Neural progenitor cell (in vitro differentiated cells): ENCODE measurements at regions not wholly inside any gene's neighbourhood (a gene's known extent, or its start where the extent isn't known, plus 50 kb on each side); places are given as distances from the start of the nearest gene placed in this dataset.

Source experiments
- DNase-seq: peaks from one replicate; pipeline ENCODE4 v3.0.0-alpha.2; 2016; ENCODE audit warnings: low spot score
- H2AFZ ChIP-seq: fragments of 200-600 bp; sonication (generic); replicated peaks from 2 replicates; pipeline ENCODE4 v1.6.1; 2016; ENCODE audit warnings: antibody characterized with exemption
- H3F3A ChIP-seq: fragments of 200-600 bp; sonication (generic); 2 replicates; pipeline ENCODE4 v1.6.1; 2016; ENCODE audit warnings: antibody characterized with exemption, low read depth
- H3K27ac ChIP-seq: fragments of 200-600 bp; sonication (generic); 2 replicates; pipeline ENCODE4 v1.5.1; 2016; ENCODE audit warnings: mild to moderate bottlenecking
- H3K27me3 ChIP-seq: fragments of 200-600 bp; sonication (generic); 2 replicates; pipeline ENCODE4 v1.6.1; 2016; ENCODE audit warnings: mild to moderate bottlenecking, moderate library complexity
- H3K36me3 ChIP-seq: fragments of 200-600 bp; sonication (generic); 2 replicates; pipeline ENCODE4 v1.5.1; 2016
- H3K4me1 ChIP-seq: fragments of 200-600 bp; sonication (generic); 2 replicates; pipeline ENCODE4 v1.6.1; 2016; ENCODE audit warnings: mixed run types
- H3K4me2 ChIP-seq: fragments of 200-600 bp; sonication (generic); 2 replicates; pipeline ENCODE4 v1.6.1; 2016
- H3K4me3 ChIP-seq: fragments of 200-600 bp; sonication (generic); 2 replicates; pipeline ENCODE4 v1.5.1; 2016
- H3K79me2 ChIP-seq: fragments of 200-600 bp; sonication (generic); 2 replicates; pipeline ENCODE4 v1.6.1; 2016; ENCODE audit warnings: low read depth
- H3K9ac ChIP-seq: fragments of 200-600 bp; sonication (generic); 2 replicates; pipeline ENCODE4 v1.6.1; 2016
- H3K9me3 ChIP-seq: fragments of 200-600 bp; sonication (generic); 2 replicates; pipeline ENCODE4 v1.5.1; 2016; ENCODE audit warnings: low read depth
- H4K20me1 ChIP-seq: fragments of 200-600 bp; sonication (generic); 2 replicates; pipeline ENCODE4 v1.6.1; 2016; ENCODE audit warnings: low read depth
- H3K27ac Mint-ChIP-seq: 3 replicates; pipeline ENCODE4 v1.8.0; 2021; ENCODE audit warnings: mixed read lengths
- H3K27me3 Mint-ChIP-seq: 2 replicates; pipeline ENCODE4 v1.8.0; 2022; ENCODE audit warnings: low read depth, mild to moderate bottlenecking, inconsistent platforms, moderate library complexity, mixed read lengths; ENCODE audit not compliant: insufficient read depth
- H3K36me3 Mint-ChIP-seq: 3 replicates; pipeline ENCODE4 v1.8.0; 2021; ENCODE audit warnings: mixed read lengths
- H3K4me1 Mint-ChIP-seq: 3 replicates; pipeline ENCODE4 v1.8.0; 2021; ENCODE audit warnings: mixed read lengths
- H3K4me3 Mint-ChIP-seq: 3 replicates; pipeline ENCODE4 v1.8.0; 2021; ENCODE audit warnings: mild to moderate bottlenecking, moderate library complexity, mixed read lengths
- H3K9me3 Mint-ChIP-seq: 3 replicates; pipeline ENCODE4 v1.8.0; 2020; ENCODE audit warnings: mixed read lengths
- CTCF ChIP-seq: fragments of 200-600 bp; sonication (generic); IDR thresholded peaks from 2 replicates; pipeline ENCODE4 v1.5.1; 2017; ENCODE audit warnings: antibody characterized with exemption, mild to moderate bottlenecking
- EZH2 ChIP-seq: fragments of 200-600 bp; sonication (generic); IDR thresholded peaks from 2 replicates; pipeline ENCODE4 v1.6.1; 2017; ENCODE audit warnings: antibody characterized with exemption, mild to moderate bottlenecking, moderate library complexity
- EZH2phosphoT487 ChIP-seq: fragments of 200-600 bp; sonication (generic); IDR thresholded peaks from 2 replicates; pipeline ENCODE4 v1.6.1; 2017; ENCODE audit warnings: antibody characterized with exemption

GRCh38 chr4:54959651-54960116 is 165.7 kb downstream of the KDR start:
- H3K4me3 Mint-ChIP-seq = no peak overlapping the region
- H4K20me1 ChIP-seq = no peaks in the 10 kb centered on the region
- no peak for DNase-seq
- no peaks in the 10 kb centered on the region for H3K27me3 ChIP-seq
- no peaks in the 10 kb centered on the region for H3K79me2 ChIP-seq
- H2AFZ ChIP-seq = no peak overlapping the region
- H3K9me3 ChIP-seq = no peaks in the 10 kb centered on the region
- H3K36me3 ChIP-seq = no peaks in the 10 kb centered on the region
- H3K9me3 Mint-ChIP-seq = no peaks in the 10 kb centered on the region
- H3F3A ChIP-seq = no peaks in the 10 kb centered on the region
- H3K4me1 Mint-ChIP-seq = no peaks in the 10 kb centered on the region
- no peak overlapping the region for H3K27ac ChIP-seq
- no peak overlapping the region for H3K4me2 ChIP-seq
- H3K9ac ChIP-seq = no peak overlapping the region
- TF ChIP-seq EZH2 (no peak), CTCF (no peak), EZH2phosphoT487 (no peak)
- H3K36me3 Mint-ChIP-seq = no peaks in the 10 kb centered on the region
- peaks cover 5% of the 10 kb centered on the region for H3K27me3 Mint-ChIP-seq
- H3K4me1 ChIP-seq = no peaks in the 10 kb centered on the region
- H3K27ac Mint-ChIP-seq = no peak overlapping the region
- H3K4me3 ChIP-seq = no peak overlapping the region

GRCh38 chr4:54959131-54959530 is 166.3 kb downstream of the KDR start:
- Histone ChIP-seq H2AFZ (no peak overlapping the region), H3K27ac (no peak overlapping the region), H3K4me2 (no peak overlapping the region), H3K79me2 (no peaks in the 10 kb centered on the region), H3K4me3 (no peak overlapping the region), H3K4me1 (no peaks in the 10 kb centered on the region), H4K20me1 (no peaks in the 10 kb centered on the region), H3K9me3 (no peaks in the 10 kb centered on the region), H3K27me3 (no peaks in the 10 kb centered on the region), H3K36me3 (no peaks in the 10 kb centered on the region), H3F3A (no peaks in the 10 kb centered on the region), H3K9ac (no peak overlapping the region)
- no peaks in the 10 kb centered on the region for H3K9me3 Mint-ChIP-seq
- no peak for TF ChIP-seq EZH2
- TF ChIP-seq EZH2phosphoT487 = no peak
- TF ChIP-seq CTCF = no peak
- H3K36me3 Mint-ChIP-seq = no peaks in the 10 kb centered on the region
- no peak overlapping the region for H3K4me3 Mint-ChIP-seq
- no peak overlapping the region for H3K27ac Mint-ChIP-seq
- peaks cover 5% of the 10 kb centered on the region for H3K27me3 Mint-ChIP-seq
- DNase-seq = no peak
- peaks cover 4% of the 10 kb centered on the region for H3K4me1 Mint-ChIP-seq

- Histone ChIP-seq H3K4me2 (no peak overlapping the region), H3K9ac (no peak overlapping the region), H3F3A (no peaks in the 10 kb centered on the region), H3K36me3 (no peaks in the 10 kb centered on the region), H3K27ac (no peak overlapping the region), H3K79me2 (no peaks in the 10 kb centered on the region), H2AFZ (no peak overlapping the region), H4K20me1 (no peaks in the 10 kb centered on the region), H3K4me3 (no peak overlapping the region), H3K4me1 (no peaks in the 10 kb centered on the region), H3K27me3 (no peaks in the 10 kb centered on the region), H3K9me3 (no peaks in the 10 kb centered on the region)
- DNase-seq = no peak
- peaks cover 5% of the 10 kb centered on the region for H3K27me3 Mint-ChIP-seq
- no peak overlapping the region for H3K4me3 Mint-ChIP-seq
- no peaks in the 10 kb centered on the region for H3K9me3 Mint-ChIP-seq
- H3K27ac Mint-ChIP-seq = no peak overlapping the region
- no peaks in the 10 kb centered on the region for H3K36me3 Mint-ChIP-seq
- TF ChIP-seq EZH2phosphoT487 = no peak
- TF ChIP-seq EZH2 = no peak
- TF ChIP-seq CTCF = no peak
- peaks cover 5% of the 10 kb centered on the region for H3K4me1 Mint-ChIP-seq
These were observed 167.2 kb downstream of the KDR start for GRCh38 chr4:54958236-54958635.
